Stimulated activated naive CD8-positive, alpha-beta T cell treated with anti-CD3 and anti-CD28 coated beads, Interleukin-15, Interleukin-2, amounts not matched to agents 100 U/mL and 50 U/mL, for 24 hours (primary cell): ENCODE measurements at regions not wholly inside any gene's neighbourhood (a gene's known extent, or its start where the extent isn't known, plus 50 kb on each side); places are given as distances from the start of the nearest gene placed in this dataset.

Experiments used
- ATAC-seq: fragments of 150-1000 bp; cut with Tn5 transposase; one replicate; pipeline ENCODE4 v1.10.0; 2021
- DNase-seq: peaks from one replicate; pipeline ENCODE4 v3.0.0; 2021

- ATAC-seq (no peak), DNase-seq (no peak)
Measured at GRCh38 chr7:52030722-52031121, 714.1 kb upstream of the COBL start.

- no peak for ATAC-seq
Measured at GRCh38 chr7:52026140-52026539, 709.5 kb upstream of the COBL start.

GRCh38 chr7:52021343-52021742, 704.7 kb upstream of the COBL start:
- DNase-seq, result no peak
- no peak for ATAC-seq

More at GRCh38 chr7:52026140-52026539, 709.5 kb upstream of the COBL start:
- no peak for DNase-seq

- DNase-seq (no peak), ATAC-seq (no peak)
Measured at GRCh38 chr7:52018680-52019054, 702.1 kb upstream of the COBL start.

- no peak for ATAC-seq
- peak; percentile 5 for DNase-seq
Measured at GRCh38 chr7:52017802-52018679, 701.4 kb upstream of the COBL start.

GRCh38 chr7:52009181-52009580, 692.6 kb upstream of the COBL start:
- no peak for DNase-seq
- ATAC-seq, result no peak

GRCh38 chr7:52006674-52007073, 690.1 kb upstream of the COBL start:
- DNase-seq (no peak), ATAC-seq (no peak)

- DNase-seq (no peak), ATAC-seq (no peak)
Measured at GRCh38 chr7:52005613-52006012, 689.0 kb upstream of the COBL start.

- no peak for ATAC-seq
- DNase-seq, result no peak
Measured at GRCh38 chr7:51995596-51996179, 679.1 kb upstream of the COBL start.

- no peak for DNase-seq
- ATAC-seq, result no peak
Measured at GRCh38 chr7:51982653-51983052, 666.0 kb upstream of the COBL start.

GRCh38 chr7:51980812-51981211, 664.2 kb upstream of the COBL start:
- DNase-seq, result no peak
- no peak for ATAC-seq

- no peak for ATAC-seq
- no peak for DNase-seq
Measured at GRCh38 chr7:51980313-51980712, 663.7 kb upstream of the COBL start.

GRCh38 chr7:51977913-51978312, 661.3 kb upstream of the COBL start:
- ATAC-seq, result no peak
- DNase-seq, result no peak

GRCh38 chr7:51973939-51974338, 657.3 kb upstream of the COBL start:
- ATAC-seq (no peak), DNase-seq (no peak)

- no peak for DNase-seq
- ATAC-seq, result no peak
Measured at GRCh38 chr7:51973071-51973470, 656.5 kb upstream of the COBL start.

GRCh38 chr7:51970961-51971665, 654.5 kb upstream of the COBL start:
- DNase-seq (no peak), ATAC-seq (no peak)

- ATAC-seq (no peak), DNase-seq (no peak)
Measured at GRCh38 chr7:51968461-51968860, 651.9 kb upstream of the COBL start.

GRCh38 chr7:51965454-51965853, 648.8 kb upstream of the COBL start:
- ATAC-seq, result no peak
- DNase-seq, result no peak

GRCh38 chr7:51961804-51962203, 645.2 kb upstream of the COBL start:
- no peak for DNase-seq
- no peak for ATAC-seq

- DNase-seq (no peak), ATAC-seq (no peak)
Measured at GRCh38 chr7:51950813-51951212, 634.2 kb upstream of the COBL start.

- ATAC-seq, result no peak
- DNase-seq, result no peak
Measured at GRCh38 chr7:51949726-51950644, 633.4 kb upstream of the COBL start.

- no peak for DNase-seq
- no peak for ATAC-seq
Measured at GRCh38 chr7:51930834-51931233, 614.2 kb upstream of the COBL start.
